Progenitor cell of endocrine pancreas (in vitro differentiated cells): ENCODE measurements at regions not wholly inside any gene's neighbourhood (a gene's known extent, or its start where the extent isn't known, plus 50 kb on each side); places are given as distances from the start of the nearest gene placed in this dataset.

Experiments used
- DNase-seq: peaks from one replicate; pipeline ENCODE4 v3.0.0; 2021; ENCODE audit warnings: low spot score; ENCODE audit not compliant: unreplicated experiment
- H3K27ac Mint-ChIP-seq: 2 replicates; pipeline ENCODE4 v1.8.0; 2021; ENCODE audit warnings: mild to moderate bottlenecking, moderate library complexity, mixed read lengths
- H3K27me3 Mint-ChIP-seq: 2 replicates; pipeline ENCODE4 v1.8.0; 2021; ENCODE audit warnings: mixed read lengths
- H3K36me3 Mint-ChIP-seq: 2 replicates; pipeline ENCODE4 v1.8.0; 2022; ENCODE audit warnings: mixed read lengths; ENCODE audit not compliant: insufficient read depth
- H3K4me1 Mint-ChIP-seq: 2 replicates; pipeline ENCODE4 v1.8.0; 2021; ENCODE audit warnings: low read depth, mixed read lengths
- H3K4me3 Mint-ChIP-seq: 2 replicates; pipeline ENCODE4 v1.8.0; 2021; ENCODE audit warnings: low read depth, mild to moderate bottlenecking, moderate library complexity, mixed read lengths
- H3K9me3 Mint-ChIP-seq: 2 replicates; pipeline ENCODE4 v1.8.0; 2021; ENCODE audit warnings: low read depth, mixed read lengths
- CTCF ChIP-seq: fragments of 200-600 bp; sonication (generic); IDR thresholded peaks from one replicate; pipeline ENCODE4 v1.5.0; 2021; ENCODE audit warnings: antibody characterized with exemption, mild to moderate bottlenecking; ENCODE audit not compliant: unreplicated experiment

- no peaks in the 10 kb centered on the region for H3K9me3 Mint-ChIP-seq
- peak overlapping the region; percentile 74 for H3K27ac Mint-ChIP-seq
- H3K4me1 Mint-ChIP-seq = peaks cover 37% of the 10 kb centered on the region
These were observed 52.1 kb upstream of the DCD start for GRCh38 chr12:54700301-54700700.

More at GRCh38 chr12:54700301-54700700, 52.1 kb upstream of the DCD start:
- no peak for DNase-seq
- H3K36me3 Mint-ChIP-seq = no peaks in the 10 kb centered on the region
- no peak overlapping the region for H3K4me3 Mint-ChIP-seq
- H3K27me3 Mint-ChIP-seq = no peaks in the 10 kb centered on the region
- no peak for TF ChIP-seq CTCF
